Activated CD4-positive, CD25-positive, alpha-beta regulatory T cell treated with anti-CD3 and anti-CD28 coated beads, Interleukin-2, amount 50 U/mL, for 72 hours (primary cell): ENCODE measurements at regions not wholly inside any gene's neighbourhood (a gene's known extent, or its start where the extent isn't known, plus 50 kb on each side); places are given as distances from the start of the nearest gene placed in this dataset.
"Not testable (repeated sequence)": the region's sequence is repeated elsewhere in the genome, so short reads cannot be mapped to it uniquely, and the experiment has no call there.

Experiments
- DNase-seq: peaks from one replicate; pipeline ENCODE4 v3.0.0; 2021

- no peak for DNase-seq
These were observed 192.9 kb upstream of the TBL1X start for GRCh38 chrX:9271789-9272525.

- no peak for DNase-seq
These were observed 191.1 kb upstream of the TBL1X start for GRCh38 chrX:9273744-9274143.

GRCh38 chrX:9278475-9279233, 186.2 kb upstream of the TBL1X start:
- no peak for DNase-seq

- no peak for DNase-seq
These were observed 185.7 kb upstream of the TBL1X start for GRCh38 chrX:9279234-9279544.

- DNase-seq: no peak
These were observed 184.0 kb upstream of the TBL1X start for GRCh38 chrX:9280831-9281230.

GRCh38 chrX:9282325-9282724, 182.5 kb upstream of the TBL1X start:
- DNase-seq: no peak

GRCh38 chrX:9285342-9285771, 179.5 kb upstream of the TBL1X start:
- peak; percentile 58 for DNase-seq

GRCh38 chrX:9286234-9286633, 178.6 kb upstream of the TBL1X start:
- no peak for DNase-seq

GRCh38 chrX:9291629-9292028, 173.2 kb upstream of the TBL1X start:
- DNase-seq: no peak

GRCh38 chrX:9293051-9293496, 171.8 kb upstream of the TBL1X start:
- no peak for DNase-seq

- no peak for DNase-seq
These were observed 171.0 kb upstream of the TBL1X start for GRCh38 chrX:9293903-9294302.

- DNase-seq: no peak
These were observed 169.3 kb upstream of the TBL1X start for GRCh38 chrX:9295551-9295950.

- no peak for DNase-seq
These were observed 166.6 kb upstream of the TBL1X start for GRCh38 chrX:9298221-9298620.

- DNase-seq: not testable (repeated sequence)
These were observed 165.2 kb upstream of the TBL1X start for GRCh38 chrX:9299681-9300080.

GRCh38 chrX:9301836-9302235, 163.0 kb upstream of the TBL1X start:
- DNase-seq: no peak

GRCh38 chrX:9302381-9302780, 162.5 kb upstream of the TBL1X start:
- no peak for DNase-seq

GRCh38 chrX:9308426-9308825, 156.4 kb upstream of the TBL1X start:
- DNase-seq: no peak

- no peak for DNase-seq
These were observed 154.2 kb upstream of the TBL1X start for GRCh38 chrX:9310616-9311015.

GRCh38 chrX:9311421-9312160, 153.3 kb upstream of the TBL1X start:
- no peak for DNase-seq

GRCh38 chrX:9312922-9313867, 151.7 kb upstream of the TBL1X start:
- peak; percentile 85 for DNase-seq

GRCh38 chrX:9315086-9315485, 149.8 kb upstream of the TBL1X start:
- no peak for DNase-seq

GRCh38 chrX:9316096-9316495, 148.8 kb upstream of the TBL1X start:
- no peak for DNase-seq

- DNase-seq: no peak
These were observed 147.7 kb upstream of the TBL1X start for GRCh38 chrX:9317176-9317575.
